Vagina (tissue), 2 donors: ENCODE measurements at regions not wholly inside any gene's neighbourhood (a gene's known extent, or its start where the extent isn't known, plus 50 kb on each side); places are given as distances from the start of the nearest gene placed in this dataset.

Experiments
- POLR2A ChIP-seq, 2 donors: fragments of 450-650 bp; IDR thresholded peaks; one replicate each; pipeline ENCODE4 v1.6.1; 2017; ENCODE audit warnings: antibody characterized with exemption in 2 of 2, mild to moderate bottlenecking in 2 of 2, moderate library complexity in 2 of 2
- POLR2AphosphoS5 ChIP-seq, 2 donors: sonication (generic); formaldehyde crosslinking; IDR thresholded peaks; one replicate each; pipeline ENCODE4 v1.9.0; 2017; ENCODE audit warnings: antibody characterized with exemption in 2 of 2, mild to moderate bottlenecking in 2 of 2, low read depth in 1 of 2; ENCODE audit not compliant: insufficient read depth in 1 of 2
- TF ChIP-seq, protein P1 (sequence below), 3 experiments: fragments of 450-650 bp in 2 of 3; fragments of 200-600 bp in 1 of 3; sonication (generic) in 1 of 3; IDR thresholded peaks; one replicate each; pipeline ENCODE4 v1.5.1; 2017 to 2019; ENCODE audit warnings: antibody characterized with exemption in 3 of 3, mild to moderate bottlenecking in 2 of 3, moderate library complexity in 2 of 3

GRCh38 chr5:106412606-106413005 is 1258.1 kb downstream of the EFNA5 start:
- TF ChIP-seq, protein P1, sequence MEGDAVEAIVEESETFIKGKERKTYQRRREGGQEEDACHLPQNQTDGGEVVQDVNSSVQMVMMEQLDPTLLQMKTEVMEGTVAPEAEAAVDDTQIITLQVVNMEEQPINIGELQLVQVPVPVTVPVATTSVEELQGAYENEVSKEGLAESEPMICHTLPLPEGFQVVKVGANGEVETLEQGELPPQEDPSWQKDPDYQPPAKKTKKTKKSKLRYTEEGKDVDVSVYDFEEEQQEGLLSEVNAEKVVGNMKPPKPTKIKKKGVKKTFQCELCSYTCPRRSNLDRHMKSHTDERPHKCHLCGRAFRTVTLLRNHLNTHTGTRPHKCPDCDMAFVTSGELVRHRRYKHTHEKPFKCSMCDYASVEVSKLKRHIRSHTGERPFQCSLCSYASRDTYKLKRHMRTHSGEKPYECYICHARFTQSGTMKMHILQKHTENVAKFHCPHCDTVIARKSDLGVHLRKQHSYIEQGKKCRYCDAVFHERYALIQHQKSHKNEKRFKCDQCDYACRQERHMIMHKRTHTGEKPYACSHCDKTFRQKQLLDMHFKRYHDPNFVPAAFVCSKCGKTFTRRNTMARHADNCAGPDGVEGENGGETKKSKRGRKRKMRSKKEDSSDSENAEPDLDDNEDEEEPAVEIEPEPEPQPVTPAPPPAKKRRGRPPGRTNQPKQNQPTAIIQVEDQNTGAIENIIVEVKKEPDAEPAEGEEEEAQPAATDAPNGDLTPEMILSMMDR (IDR thresholded peaks at IDR 0.05) = no peak
- TF ChIP-seq POLR2A (IDR thresholded peaks at IDR 0.05) (no peak), POLR2AphosphoS5 (IDR thresholded peaks at IDR 0.05; ENCODE audit: insufficient read depth in 1 of 2, low read depth in 1 of 2) (no peak)
